Upper lobe of right lung (tissue), 1 donor: ENCODE measurements at regions not wholly inside any gene's neighbourhood (a gene's known extent, or its start where the extent isn't known, plus 50 kb on each side); places are given as distances from the start of the nearest gene placed in this dataset.

ENCODE experiments used
- ATAC-seq: fragments of 200-7000 bp; cut with Tn5 transposase; one replicate; pipeline ENCODE4 v1.9.1; 2020; ENCODE audit warnings: mild to moderate bottlenecking, moderate library complexity
- DNase-seq: peaks from one replicate; pipeline ENCODE4 v3.0.0-alpha.2; 2020
- H3K27ac ChIP-seq: fragments of 200-600 bp; one replicate; pipeline ENCODE4 v1.8.0; 2022
- H3K27me3 ChIP-seq: fragments of 200-600 bp; one replicate; pipeline ENCODE4 v1.8.0; 2022; ENCODE audit warnings: mild to moderate bottlenecking
- H3K36me3 ChIP-seq: fragments of 200-600 bp; one replicate; pipeline ENCODE4 v1.8.0; 2022
- H3K4me1 ChIP-seq: fragments of 200-600 bp; one replicate; pipeline ENCODE4 v1.8.0; 2022
- H3K4me3 ChIP-seq: fragments of 200-600 bp; one replicate; pipeline ENCODE4 v1.8.0; 2022; ENCODE audit warnings: mild to moderate bottlenecking
- H3K9me3 ChIP-seq: fragments of 200-600 bp; one replicate; pipeline ENCODE4 v1.8.0; 2022
- CTCF ChIP-seq: fragments of 200-600 bp; IDR thresholded peaks from one replicate; pipeline ENCODE4 v1.8.0; 2022; ENCODE audit warnings: antibody characterized with exemption
- intact Hi-C: fragments of 100-400 bp; cut with DNase I; formaldehyde crosslinking; loops from one replicate; pipeline ENCODE4 v1.11.0; 2022
- donor health status: DM: no; HTN: yes; CAD: no; lungs with severe emphysema.

- H3K27me3 ChIP-seq = no peaks in the 10 kb centered on the region
- H3K36me3 ChIP-seq = no peaks in the 10 kb centered on the region
- H3K27ac ChIP-seq = no peak overlapping the region
- no peak for TF ChIP-seq CTCF
- peaks cover 14% of the 10 kb centered on the region for H3K9me3 ChIP-seq
- no peak for DNase-seq
- intact Hi-C loops = no loop called here
- H3K4me1 ChIP-seq = no peaks in the 10 kb centered on the region
- no peak for ATAC-seq
- H3K4me3 ChIP-seq = no peak overlapping the region
Observed at GRCh38 chr15:36278219-36278618, 301.2 kb upstream of the CDIN1 start.

- Histone ChIP-seq H3K4me1 (no peaks in the 10 kb centered on the region), H3K27ac (no peak overlapping the region), H3K27me3 (no peaks in the 10 kb centered on the region), H3K4me3 (no peak overlapping the region), H3K36me3 (no peaks in the 10 kb centered on the region), H3K9me3 (no peaks in the 10 kb centered on the region)
- intact Hi-C loops = no loop called here
- DNase-seq (no peak), ATAC-seq (no peak)
- TF ChIP-seq CTCF = no peak
Observed at GRCh38 chr15:36282821-36283220, 296.6 kb upstream of the CDIN1 start.

- H3K9me3 ChIP-seq = no peaks in the 10 kb centered on the region
- no peaks in the 10 kb centered on the region for H3K27me3 ChIP-seq
- no peak for TF ChIP-seq CTCF
- H3K27ac ChIP-seq = no peak overlapping the region
- no peaks in the 10 kb centered on the region for H3K36me3 ChIP-seq
- intact Hi-C loops = no loop called here
- DNase-seq (no peak), ATAC-seq (no peak)
- no peaks in the 10 kb centered on the region for H3K4me1 ChIP-seq
- H3K4me3 ChIP-seq = no peak overlapping the region
Observed at GRCh38 chr15:36284911-36285310, 294.5 kb upstream of the CDIN1 start.

GRCh38 chr15:36291501-36291900, 287.9 kb upstream of the CDIN1 start:
- no peak for ATAC-seq
- DNase-seq = no peak
- no peak overlapping the region for H3K27ac ChIP-seq
- no peaks in the 10 kb centered on the region for H3K36me3 ChIP-seq
- H3K4me3 ChIP-seq = no peak overlapping the region
- intact Hi-C loops = no loop called here
- H3K9me3 ChIP-seq = no peaks in the 10 kb centered on the region
- no peak for TF ChIP-seq CTCF
- H3K27me3 ChIP-seq = no peaks in the 10 kb centered on the region
- no peaks in the 10 kb centered on the region for H3K4me1 ChIP-seq

- DNase-seq (no peak), ATAC-seq (no peak)
- H3K27me3 ChIP-seq = no peaks in the 10 kb centered on the region
- no peaks in the 10 kb centered on the region for H3K9me3 ChIP-seq
- intact Hi-C loops = no loop called here
- H3K4me1 ChIP-seq = no peaks in the 10 kb centered on the region
- no peak overlapping the region for H3K4me3 ChIP-seq
- H3K36me3 ChIP-seq = no peaks in the 10 kb centered on the region
- no peak overlapping the region for H3K27ac ChIP-seq
- TF ChIP-seq CTCF = no peak
Observed at GRCh38 chr15:36294359-36294758, 285.1 kb upstream of the CDIN1 start.

- ATAC-seq (no peak), DNase-seq (no peak)
- Histone ChIP-seq H3K4me1 (no peaks in the 10 kb centered on the region), H3K27ac (no peak overlapping the region), H3K36me3 (no peaks in the 10 kb centered on the region), H3K27me3 (no peaks in the 10 kb centered on the region), H3K4me3 (no peak overlapping the region), H3K9me3 (no peaks in the 10 kb centered on the region)
- intact Hi-C loops = no loop called here
- no peak for TF ChIP-seq CTCF
Observed at GRCh38 chr15:36301947-36302346, 277.5 kb upstream of the CDIN1 start.
